ENCODE measurements at regions not wholly inside any gene's neighbourhood (a gene's known extent, or its start where the extent isn't known, plus 50 kb on each side); places are given as distances from the start of the nearest gene placed in this dataset.

DNA sequence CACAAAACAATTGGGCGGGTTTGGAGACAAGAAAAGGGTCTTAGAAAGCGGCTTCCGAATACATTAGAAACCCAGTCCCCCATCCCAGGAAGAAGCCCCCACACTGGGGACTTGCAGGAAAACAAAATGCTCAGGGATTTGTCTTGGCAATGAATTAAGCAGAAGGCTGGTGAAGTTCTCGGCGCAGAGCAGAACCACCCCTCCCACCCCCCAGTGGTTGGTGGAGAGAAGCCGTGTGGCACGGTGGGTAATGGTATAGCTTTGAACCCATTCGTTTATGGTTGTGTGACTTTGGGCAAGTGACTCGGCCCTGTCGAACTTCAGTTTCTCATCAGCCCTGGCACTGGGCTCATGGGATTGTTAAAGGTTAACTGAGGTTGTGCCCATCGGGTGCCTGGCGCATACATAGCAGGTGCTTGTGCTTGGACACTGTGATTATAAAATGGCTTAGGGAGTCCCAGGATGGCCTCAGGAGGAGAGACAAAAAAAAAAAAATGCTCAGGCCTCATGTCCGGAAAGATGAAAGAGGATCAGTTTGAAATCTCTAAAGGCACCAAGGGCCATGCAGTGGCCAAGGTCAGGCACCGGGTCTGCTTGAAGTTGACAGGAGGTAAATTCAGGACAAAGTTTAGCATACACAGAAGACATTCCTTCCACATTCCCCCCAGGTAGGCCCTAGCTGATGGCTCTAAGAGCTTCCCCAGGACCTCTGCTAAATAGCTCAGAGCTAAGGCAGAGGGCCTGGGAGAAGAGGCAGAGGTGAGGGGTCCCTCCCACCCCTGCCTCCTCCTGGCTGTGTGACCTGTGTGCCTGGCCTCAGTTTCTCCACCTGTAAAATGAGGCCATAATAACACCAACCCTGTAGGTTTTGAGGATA is 120.1 kb upstream of the PTPN1 start:
- ChIA-PET POLR2A (no interaction called here), CTCF (interaction anchor here (1.7 kb wide), 1 partner anchor 51 kb away, joined by 6 read pairs; no protein-coding TSS in a partner anchor)
- intact Hi-C loops (cut with micrococcal nuclease): no loop called here
- Mint-ChIP-seq H3K4me3 (no peak overlapping the region), H3K27me3 (no peaks in the 10 kb centered on the region), H3K27ac (no peak overlapping the region), H3K9me3 (no peaks in the 10 kb centered on the region), H3K36me3 (ENCODE audit: low read depth) (no peaks in the 10 kb centered on the region), H3K4me1 (ENCODE audit: low read depth) (peaks cover 36% of the 10 kb centered on the region)
- no peak for DNase-seq
- no peak for TF ChIP-seq CTCF (IDR thresholded peaks at IDR 0.05)
- ATAC-seq: no peak

DNA sequence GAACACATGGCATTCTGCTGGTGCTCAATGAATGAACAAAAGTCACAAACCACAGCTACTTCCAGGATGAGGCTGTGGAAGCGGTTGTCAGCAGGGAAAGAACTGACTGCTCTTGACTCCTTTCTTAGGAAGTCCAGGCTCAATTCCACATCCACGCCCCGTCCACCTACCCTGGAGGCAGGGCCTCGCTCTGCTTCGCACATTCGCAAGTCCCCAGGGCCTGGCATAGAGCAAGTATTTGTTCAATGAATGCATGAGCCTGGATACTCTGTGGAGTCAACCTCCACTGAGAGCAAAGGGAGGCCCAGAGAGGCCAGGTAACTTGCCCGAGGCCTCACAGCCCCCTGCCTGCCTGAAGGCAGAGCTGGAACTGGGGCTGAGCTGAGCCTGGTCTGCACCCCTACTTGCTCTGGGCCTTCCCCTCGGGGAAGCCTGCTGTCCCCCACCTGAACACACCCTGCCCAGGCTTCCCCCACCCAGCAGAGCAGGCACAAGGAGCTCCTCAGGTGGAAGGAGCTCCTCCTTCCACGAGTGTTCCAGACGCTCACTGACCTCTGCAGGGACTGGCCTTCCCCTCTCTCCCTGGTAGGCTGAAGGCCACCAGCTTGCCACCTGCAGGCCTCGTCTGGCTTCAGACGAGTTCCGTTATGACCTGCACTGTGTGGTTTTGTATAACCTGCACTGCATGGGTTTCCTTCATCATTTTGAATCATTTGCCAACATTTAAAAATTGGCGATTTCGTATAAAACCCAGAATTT is 119.3 kb upstream of the PTPN1 start:
- POLR2A ChIA-PET: no interaction called here
- Mint-ChIP-seq H3K36me3 (ENCODE audit: low read depth) (no peaks in the 10 kb centered on the region), H3K4me1 (ENCODE audit: low read depth) (peaks cover 30% of the 10 kb centered on the region)

GRCh38 chr20:50391444-50392137 is 118.6 kb upstream of the PTPN1 start:
- no peak for DNase-seq
- ATAC-seq: no peak
- H3K9me3 Mint-ChIP-seq: no peaks in the 10 kb centered on the region
- H3K4me3 Mint-ChIP-seq: no peak overlapping the region
- intact Hi-C loops (cut with micrococcal nuclease): no loop called here
- ChIA-PET POLR2A (no interaction called here), CTCF (interaction anchor here (0.7 kb wide), 1 partner anchor 110 kb away, joined by 3 read pairs; no protein-coding TSS in a partner anchor)
- H3K36me3 Mint-ChIP-seq (ENCODE audit: low read depth): no peaks in the 10 kb centered on the region
- no peak for TF ChIP-seq CTCF (IDR thresholded peaks at IDR 0.05)
- H3K4me1 Mint-ChIP-seq (ENCODE audit: low read depth): peaks cover 23% of the 10 kb centered on the region
- H3K27me3 Mint-ChIP-seq: no peaks in the 10 kb centered on the region
- H3K27ac Mint-ChIP-seq: no peak overlapping the region

More for the DNA sequence above, 119.3 kb upstream of the PTPN1 start:
- Mint-ChIP-seq H3K27me3 (no peaks in the 10 kb centered on the region), H3K9me3 (no peaks in the 10 kb centered on the region), H3K27ac (no peak overlapping the region), H3K4me3 (no peak overlapping the region)
- no peak for TF ChIP-seq CTCF (IDR thresholded peaks at IDR 0.05)
- CTCF ChIA-PET: interaction anchor here (0.7 to 1.7 kb wide), 2 partner anchors 52 to 109 kb away, joined by 3 to 6 read pairs; no protein-coding TSS in a partner anchor
- intact Hi-C loops (cut with micrococcal nuclease): no loop called here
- ATAC-seq: no peak
- DNase-seq: no peak

DNA sequence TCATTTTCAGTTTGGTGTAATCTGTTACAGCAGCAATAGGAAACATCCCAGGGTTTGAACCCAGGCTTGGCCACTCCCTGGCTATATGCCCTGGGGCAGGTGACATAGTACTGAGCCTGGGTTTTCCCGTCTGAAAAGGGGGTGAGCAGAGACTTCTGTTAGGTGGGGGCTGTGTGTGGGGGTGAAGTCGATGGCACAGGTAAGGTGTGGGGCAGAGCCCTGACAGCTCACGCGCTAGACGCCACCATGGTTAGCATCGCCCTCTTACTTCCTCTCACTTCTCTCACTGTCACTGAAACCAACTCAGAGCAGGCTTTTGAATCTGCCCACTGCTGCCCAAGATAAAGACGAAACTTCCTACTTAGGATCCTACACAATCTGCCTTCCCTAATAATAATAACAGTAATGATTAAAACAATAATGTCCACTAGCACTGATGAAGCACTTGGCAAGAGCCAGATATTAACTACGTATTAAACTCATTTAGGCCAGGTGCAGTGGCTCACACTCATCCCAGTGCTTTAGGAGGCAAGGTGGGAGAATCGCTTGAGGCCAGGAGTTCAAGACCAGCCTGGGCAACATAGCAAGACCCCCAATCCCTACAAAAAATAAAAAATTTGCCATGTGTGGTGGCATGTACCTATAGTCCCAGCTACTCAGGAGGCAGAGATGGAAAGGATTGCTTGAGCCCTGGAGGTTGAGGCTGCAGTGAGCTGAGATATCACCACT is 117.9 kb upstream of the PTPN1 start:
- no peak for TF ChIP-seq CTCF (IDR thresholded peaks at IDR 0.05)

More for the DNA sequence above, 117.9 kb upstream of the PTPN1 start:
- H3K36me3 Mint-ChIP-seq (ENCODE audit: low read depth): no peaks in the 10 kb centered on the region
- H3K27ac Mint-ChIP-seq: no peak overlapping the region
- H3K4me3 Mint-ChIP-seq: no peak overlapping the region
- CTCF ChIA-PET: no interaction called here
- DNase-seq: peak; percentile 50
- peaks cover 19% of the 10 kb centered on the region for H3K4me1 Mint-ChIP-seq (ENCODE audit: low read depth)
- peak; percentile 78 for ATAC-seq
- no peaks in the 10 kb centered on the region for H3K27me3 Mint-ChIP-seq
- POLR2A ChIA-PET: no interaction called here
- no peaks in the 10 kb centered on the region for H3K9me3 Mint-ChIP-seq
- intact Hi-C loops (cut with micrococcal nuclease): no loop called here
